H9 (cell line): ENCODE measurements at regions not wholly inside any gene's neighbourhood (a gene's known extent, or its start where the extent isn't known, plus 50 kb on each side); places are given as distances from the start of the nearest gene placed in this dataset.

Experiments used
- DNase-seq: peaks from one replicate; pipeline ENCODE4 v3.0.0-alpha.2; 2017
- H2AFZ ChIP-seq: one replicate; pipeline ENCODE4 v1.6.1; 2013; ENCODE audit warnings: mild to moderate bottlenecking, low read length, control low read depth, moderate library complexity
- H2AK5ac ChIP-seq: 2 replicates; pipeline ENCODE4 v1.6.1; 2013; ENCODE audit warnings: low read length, control low read depth, mixed read lengths; ENCODE audit not compliant: insufficient read length
- H2BK120ac ChIP-seq: one replicate; pipeline ENCODE4 v1.6.1; 2013; ENCODE audit warnings: low read depth, mild to moderate bottlenecking, low read length, control low read depth, inconsistent platforms; ENCODE audit not compliant: poor library complexity, severe bottlenecking
- H2BK12ac ChIP-seq: 2 replicates; pipeline ENCODE4 v1.6.1; 2013; ENCODE audit warnings: low read length, control low read depth, mixed read lengths, low read depth; ENCODE audit not compliant: insufficient read length
- H2BK15ac ChIP-seq: 2 replicates; pipeline ENCODE4 v1.6.1; 2013; ENCODE audit warnings: low read depth, low read length, control low read depth
- H2BK20ac ChIP-seq: one replicate; pipeline ENCODE4 v1.6.1; 2013; ENCODE audit warnings: low read depth, mild to moderate bottlenecking, low read length, control low read depth, inconsistent platforms; ENCODE audit not compliant: poor library complexity, severe bottlenecking
- H2BK5ac ChIP-seq: 2 replicates; pipeline ENCODE4 v1.6.1; 2013; ENCODE audit warnings: low read length, control low read depth, mixed read lengths; ENCODE audit not compliant: insufficient read length
- H3K14ac ChIP-seq: 2 replicates; pipeline ENCODE4 v1.6.1; 2013; ENCODE audit warnings: low read length, control low read depth; ENCODE audit not compliant: insufficient read depth
- H3K18ac ChIP-seq: 2 replicates; pipeline ENCODE4 v1.6.1; 2013; ENCODE audit warnings: low read depth, mild to moderate bottlenecking, mixed read lengths, low read length, control low read depth; ENCODE audit not compliant: insufficient read length
- H3K23ac ChIP-seq: 2 replicates; pipeline ENCODE4 v1.6.1; 2013; ENCODE audit warnings: low read length, control low read depth, mixed read lengths, low read depth; ENCODE audit not compliant: insufficient read length
- H3K23me2 ChIP-seq: 2 replicates; pipeline ENCODE4 v1.6.1; 2013; ENCODE audit warnings: low read depth, mild to moderate bottlenecking, mixed read lengths, low read length, control low read depth; ENCODE audit not compliant: insufficient read length, poor library complexity, severe bottlenecking
- H3K27ac ChIP-seq: 2 replicates; pipeline ENCODE4 v1.5.1; 2013; ENCODE audit warnings: low read length, control low read depth, mixed read lengths, low read depth; ENCODE audit not compliant: insufficient read length
- H3K27me3 ChIP-seq: 2 replicates; pipeline ENCODE4 v1.6.1; 2013; ENCODE audit warnings: low read length, control low read depth, inconsistent platforms; ENCODE audit not compliant: insufficient read depth
- H3K4ac ChIP-seq: 2 replicates; pipeline ENCODE4 v1.6.1; 2013; ENCODE audit warnings: low read depth, mild to moderate bottlenecking, control low read depth, inconsistent platforms, low read length, moderate library complexity
- H3K4me1 ChIP-seq: 2 replicates; pipeline ENCODE4 v1.6.1; 2013; ENCODE audit warnings: low read length, control low read depth, inconsistent platforms; ENCODE audit not compliant: insufficient read depth
- H3K4me2 ChIP-seq: 2 replicates; pipeline ENCODE4 v1.6.1; 2013; ENCODE audit warnings: low read length, control low read depth, mixed read lengths; ENCODE audit not compliant: insufficient read length, insufficient read depth
- H3K56ac ChIP-seq: 2 replicates; pipeline ENCODE4 v1.6.1; 2013; ENCODE audit warnings: low read depth, mild to moderate bottlenecking, mixed read lengths, low read length, control low read depth; ENCODE audit not compliant: insufficient read length
- H3K79me1 ChIP-seq: 2 replicates; pipeline ENCODE4 v1.6.1; 2013; ENCODE audit warnings: low read depth, mild to moderate bottlenecking, moderate library complexity, low read length, control low read depth, inconsistent platforms; ENCODE audit not compliant: insufficient read depth, poor library complexity, severe bottlenecking
- H3K79me2 ChIP-seq: 2 replicates; pipeline ENCODE4 v1.6.1; 2013; ENCODE audit warnings: low read length, control low read depth, inconsistent platforms; ENCODE audit not compliant: insufficient read depth
- H3K9ac ChIP-seq: 2 replicates; pipeline ENCODE4 v1.6.1; 2013; ENCODE audit warnings: low read length, control low read depth, mixed read lengths; ENCODE audit not compliant: insufficient read length; ENCODE audit errors: extremely low read depth
- H3K9me3 ChIP-seq: one replicate; pipeline ENCODE4 v1.6.1; 2013; ENCODE audit warnings: low read depth, low read length, inconsistent platforms; ENCODE audit not compliant: control insufficient read depth
- H3T11ph ChIP-seq: one replicate; pipeline ENCODE4 v1.6.1; 2013; ENCODE audit warnings: mild to moderate bottlenecking, low read length, control low read depth, inconsistent platforms
- H4K20me1 ChIP-seq: one replicate; pipeline ENCODE4 v1.6.1; 2013; ENCODE audit not compliant: control insufficient read depth, insufficient read length, insufficient read depth
- H4K5ac ChIP-seq: 2 replicates; pipeline ENCODE4 v1.6.1; 2013; ENCODE audit warnings: low read depth, mild to moderate bottlenecking, mixed read lengths, low read length, control low read depth; ENCODE audit not compliant: insufficient read length
- H4K8ac ChIP-seq: replicated peaks from 2 replicates; pipeline ENCODE4 v1.6.1; 2013; ENCODE audit warnings: low read length, control low read depth, mixed read lengths, low read depth; ENCODE audit not compliant: insufficient read length
- H4K91ac ChIP-seq: 2 replicates; pipeline ENCODE4 v1.6.1; 2013; ENCODE audit warnings: low read depth, mild to moderate bottlenecking, moderate library complexity, mixed read lengths, low read length, control low read depth; ENCODE audit not compliant: insufficient read length
- H3K27ac Mint-ChIP-seq, 3 experiments: 2 replicates in 2 of 3; 3 replicates in 1 of 3; pipeline ENCODE4 v1.8.0; 2020 to 2021; ENCODE audit warnings: mixed read lengths in 3 of 3, mild to moderate bottlenecking in 1 of 3, moderate library complexity in 1 of 3
- H3K27me3 Mint-ChIP-seq: 2 replicates; pipeline ENCODE4 v1.8.0; 2021; ENCODE audit warnings: low read depth, mild to moderate bottlenecking, moderate library complexity, mixed read lengths
- H3K36me3 Mint-ChIP-seq, 3 experiments: 2 replicates in 2 of 3; 3 replicates in 1 of 3; pipeline ENCODE4 v1.8.0; 2020 to 2021; ENCODE audit warnings: low read depth in 3 of 3, mixed read lengths in 3 of 3; ENCODE audit not compliant: insufficient read depth in 1 of 3
- H3K4me1 Mint-ChIP-seq, 2 experiments: 2 replicates each; pipeline ENCODE4 v1.8.0; 2020; ENCODE audit warnings: mixed read lengths in 2 of 2
- H3K4me3 Mint-ChIP-seq, 2 experiments: 2 replicates in 1 of 2; 3 replicates in 1 of 2; pipeline ENCODE4 v1.8.0; 2020 to 2021; ENCODE audit warnings: mild to moderate bottlenecking in 2 of 2, mixed read lengths in 2 of 2, moderate library complexity in 1 of 2
- H3K9me3 Mint-ChIP-seq, 2 experiments: 2 replicates in 1 of 2; 3 replicates in 1 of 2; pipeline ENCODE4 v1.8.0; 2020; ENCODE audit warnings: mild to moderate bottlenecking in 2 of 2, mixed read lengths in 2 of 2, moderate library complexity in 1 of 2
- WGBS: extraction: QIAGEN DNeasy Blood & Tissue Kit; methylation state at CpG from one replicate; pipeline ENCODE4 v1.1.7; 2013; ENCODE audit warnings: missing lambda C conversion rate, low lambda C conversion rate, mixed read lengths; ENCODE audit not compliant: insufficient read length; ENCODE audit errors: extremely low coverage; 5-methylcytosine and 5-hydroxymethylcytosine counted together
- TF ChIP-seq, protein P1 (sequence below): fragments of 200-600 bp; sonication (generic); conservative IDR thresholded peaks from 3 replicates; pipeline ENCODE4 v1.8.0; 2021; ENCODE audit warnings: antibody characterized with exemption, mild to moderate bottlenecking

GRCh38 chr9:126234681-126235335 is 91.8 kb upstream of the MVB12B start:
- Histone ChIP-seq H3K23ac (no peak overlapping the region), H3K14ac (no peak overlapping the region), H3K27ac (no peak overlapping the region), H2BK15ac (no peak overlapping the region), H2BK12ac (no peak overlapping the region), H4K91ac (no peak overlapping the region), H3K4me2 (no peak overlapping the region), H3K27me3 (no peaks in the 10 kb centered on the region), H2AFZ (no peak overlapping the region), H3K23me2 (no peaks in the 10 kb centered on the region), H3K4ac (no peak overlapping the region), H3K9ac (no peak overlapping the region), H4K5ac (no peak overlapping the region), H3K79me2 (no peaks in the 10 kb centered on the region), H4K20me1 (no peaks in the 10 kb centered on the region), H3K56ac (no peak overlapping the region), H3K79me1 (no peaks in the 10 kb centered on the region), H2BK120ac (no peak overlapping the region), H3T11ph (no peak overlapping the region), H2BK20ac (no peak overlapping the region), H3K9me3 (no peaks in the 10 kb centered on the region), H2AK5ac (no peak overlapping the region), H2BK5ac (no peak overlapping the region), H4K8ac (no peak overlapping the region), H3K4me1 (no peaks in the 10 kb centered on the region), H3K18ac (no peak overlapping the region)
- H3K4me3 Mint-ChIP-seq, result no peak overlapping the region
- H3K9me3 Mint-ChIP-seq, result no peaks in the 10 kb centered on the region
- H3K36me3 Mint-ChIP-seq, result no peaks in the 10 kb centered on the region
- peaks cover 6% of the 10 kb centered on the region for H3K27me3 Mint-ChIP-seq
- H3K27ac Mint-ChIP-seq, result no peak overlapping the region
- no peak for DNase-seq
- no peaks in the 10 kb centered on the region for H3K4me1 Mint-ChIP-seq
- WGBS, result no CpG with 5 or more reads among the region's 8 CpGs
- TF ChIP-seq, protein P1, sequence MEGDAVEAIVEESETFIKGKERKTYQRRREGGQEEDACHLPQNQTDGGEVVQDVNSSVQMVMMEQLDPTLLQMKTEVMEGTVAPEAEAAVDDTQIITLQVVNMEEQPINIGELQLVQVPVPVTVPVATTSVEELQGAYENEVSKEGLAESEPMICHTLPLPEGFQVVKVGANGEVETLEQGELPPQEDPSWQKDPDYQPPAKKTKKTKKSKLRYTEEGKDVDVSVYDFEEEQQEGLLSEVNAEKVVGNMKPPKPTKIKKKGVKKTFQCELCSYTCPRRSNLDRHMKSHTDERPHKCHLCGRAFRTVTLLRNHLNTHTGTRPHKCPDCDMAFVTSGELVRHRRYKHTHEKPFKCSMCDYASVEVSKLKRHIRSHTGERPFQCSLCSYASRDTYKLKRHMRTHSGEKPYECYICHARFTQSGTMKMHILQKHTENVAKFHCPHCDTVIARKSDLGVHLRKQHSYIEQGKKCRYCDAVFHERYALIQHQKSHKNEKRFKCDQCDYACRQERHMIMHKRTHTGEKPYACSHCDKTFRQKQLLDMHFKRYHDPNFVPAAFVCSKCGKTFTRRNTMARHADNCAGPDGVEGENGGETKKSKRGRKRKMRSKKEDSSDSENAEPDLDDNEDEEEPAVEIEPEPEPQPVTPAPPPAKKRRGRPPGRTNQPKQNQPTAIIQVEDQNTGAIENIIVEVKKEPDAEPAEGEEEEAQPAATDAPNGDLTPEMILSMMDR, result no peak
